GM23248 (cell line): ENCODE measurements at regions not wholly inside any gene's neighbourhood (a gene's known extent, or its start where the extent isn't known, plus 50 kb on each side); places are given as distances from the start of the nearest gene placed in this dataset.

Experiments
- EZH2 ChIP-seq: fragments of 200-600 bp; sonication (generic); IDR thresholded peaks from 2 replicates; pipeline ENCODE4 v1.6.1; 2018; ENCODE audit warnings: antibody characterized with exemption, mild to moderate bottlenecking; ENCODE audit not compliant: insufficient read depth, poor library complexity, severe bottlenecking
- EZH2phosphoT487 ChIP-seq: fragments of 200-600 bp; sonication (generic); IDR thresholded peaks from 2 replicates; pipeline ENCODE4 v1.6.1; 2018; ENCODE audit warnings: antibody characterized with exemption, moderate library complexity, mild to moderate bottlenecking, low read depth; ENCODE audit not compliant: insufficient read depth

GRCh38 chr4:64520421-64520820 lies 111.2 kb upstream of the TECRL start:
- TF ChIP-seq EZH2phosphoT487 (no peak), EZH2 (no peak)
